SJCRH30 (cell line): ENCODE measurements at regions not wholly inside any gene's neighbourhood (a gene's known extent, or its start where the extent isn't known, plus 50 kb on each side); places are given as distances from the start of the nearest gene placed in this dataset.

Experiments used
- DNase-seq, 2 experiments: peaks; one replicate each; pipeline ENCODE4 v3.0.0-alpha.2; 2015 to 2020
- H3K27ac ChIP-seq: fragments of 250-450 bp; sonication (Bioruptor Pico); 2 replicates; pipeline ENCODE4 v1.5.1; 2020; ENCODE audit warnings: mild to moderate bottlenecking, moderate library complexity
- H3K27me3 ChIP-seq: fragments of 250-450 bp; sonication (Bioruptor Pico); 2 replicates; pipeline ENCODE4 v1.5.1; 2020; ENCODE audit warnings: mild to moderate bottlenecking, moderate library complexity
- H3K36me3 ChIP-seq: fragments of 250-450 bp; sonication (Bioruptor Pico); 2 replicates; pipeline ENCODE4 v1.5.1; 2020; ENCODE audit warnings: mild to moderate bottlenecking, moderate library complexity
- H3K4me1 ChIP-seq: fragments of 250-450 bp; sonication (Bioruptor Pico); 2 replicates; pipeline ENCODE4 v1.5.1; 2020; ENCODE audit warnings: mild to moderate bottlenecking, moderate library complexity
- H3K4me3 ChIP-seq: fragments of 250-450 bp; sonication (Bioruptor Pico); 2 replicates; pipeline ENCODE4 v1.5.1; 2020; ENCODE audit warnings: mild to moderate bottlenecking, moderate library complexity
- H3K9me3 ChIP-seq: fragments of 250-450 bp; sonication (Bioruptor Pico); replicated peaks from 2 replicates; pipeline ENCODE4 v1.5.1; 2020; ENCODE audit warnings: mild to moderate bottlenecking, moderate library complexity

DNA sequence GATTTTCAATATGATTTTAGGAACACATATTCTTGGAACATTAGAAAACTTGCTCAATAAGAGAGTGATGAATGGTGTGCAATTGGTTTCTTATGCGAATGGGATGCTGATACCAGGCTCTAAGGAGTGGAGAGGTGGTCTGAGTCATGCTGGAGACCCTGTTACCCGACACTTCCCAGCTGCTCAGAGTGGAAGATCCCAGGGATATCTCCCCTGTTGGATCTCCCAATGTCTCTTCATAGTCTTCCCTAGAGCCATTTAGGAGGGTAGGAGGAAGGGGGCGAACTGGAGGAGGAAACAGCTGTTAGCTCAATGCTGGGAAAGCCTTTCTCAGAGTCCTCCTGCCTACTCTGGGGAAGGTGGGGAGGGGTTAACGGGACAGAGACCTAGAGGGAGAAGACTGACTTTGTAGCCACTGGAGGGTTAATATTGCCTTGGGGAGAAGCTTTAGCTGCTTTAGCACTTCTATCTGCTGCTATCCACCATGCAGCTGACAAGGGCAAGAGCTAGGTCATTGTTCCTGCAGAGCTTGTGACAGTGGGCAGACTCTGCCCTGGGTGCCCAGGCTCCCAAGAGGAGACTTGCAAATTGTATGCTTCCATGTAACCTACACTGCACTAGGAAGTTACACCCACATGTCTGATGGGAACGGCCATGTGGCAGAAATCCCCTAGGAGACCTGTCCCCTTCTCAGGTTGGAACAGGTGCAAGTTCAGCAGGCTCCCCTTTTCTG lies 301.0 kb downstream of the GADD45G start:
- DNase-seq = peak; percentile 82 to 94
- H3K36me3 ChIP-seq = no peaks in the 10 kb centered on the region
- H3K27me3 ChIP-seq = no peaks in the 10 kb centered on the region
- H3K4me1 ChIP-seq = peaks cover 15% of the 10 kb centered on the region
- no peak overlapping the region for H3K4me3 ChIP-seq
- H3K9me3 ChIP-seq = no peaks in the 10 kb centered on the region; the same call in 1 of the 2 replicates
- H3K27ac ChIP-seq = peak overlapping the region; percentile 12

DNA sequence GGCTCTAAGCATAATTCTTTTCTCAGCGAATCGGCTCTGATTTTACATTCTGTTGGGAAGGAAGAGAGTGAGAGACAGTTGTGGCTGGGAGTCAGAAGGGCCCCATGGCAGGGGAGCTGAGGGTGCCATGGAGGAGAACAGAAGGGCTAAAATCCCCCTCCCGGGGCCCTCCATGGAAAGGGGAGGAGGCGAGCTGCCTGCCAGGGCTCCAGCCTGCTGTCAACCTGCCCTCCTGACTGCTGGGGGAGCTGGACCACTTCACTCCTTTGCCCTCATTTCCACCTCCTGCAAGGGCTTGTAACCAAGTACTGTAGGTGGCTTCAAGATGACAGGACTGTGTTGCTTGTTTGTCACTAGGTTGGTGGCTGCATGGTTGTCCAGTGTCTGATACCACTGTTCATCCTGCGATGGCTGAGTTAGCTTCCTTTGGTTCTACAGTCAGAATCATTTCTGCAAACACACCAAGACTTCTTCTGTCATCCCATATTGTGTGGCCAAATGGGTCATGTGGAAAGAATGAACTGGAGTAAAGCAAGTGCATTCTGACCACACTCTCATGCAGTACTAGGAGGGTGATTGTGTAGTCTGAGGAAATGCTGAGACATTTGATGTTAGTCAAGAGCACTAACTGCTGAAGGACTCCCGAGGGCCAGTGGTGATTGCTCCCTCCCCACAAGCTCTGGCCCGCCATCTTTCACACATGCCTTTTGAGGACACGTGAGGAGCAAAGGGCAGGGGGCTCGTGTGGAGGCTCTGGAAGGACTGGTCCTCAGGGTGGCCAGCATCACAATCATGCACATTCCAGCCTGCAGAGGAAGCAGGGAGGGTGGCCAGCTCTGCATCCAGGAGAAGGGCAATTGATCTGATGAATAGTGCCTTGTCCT lies 307.2 kb downstream of the GADD45G start:
- no peak overlapping the region for H3K4me3 ChIP-seq
- no peak for DNase-seq
- no peaks in the 10 kb centered on the region; the same call in 1 of the 2 replicates for H3K9me3 ChIP-seq
- H3K36me3 ChIP-seq = no peaks in the 10 kb centered on the region
- peaks cover 12% of the 10 kb centered on the region for H3K4me1 ChIP-seq
- no peaks in the 10 kb centered on the region for H3K27me3 ChIP-seq
- no peak overlapping the region for H3K27ac ChIP-seq

DNA sequence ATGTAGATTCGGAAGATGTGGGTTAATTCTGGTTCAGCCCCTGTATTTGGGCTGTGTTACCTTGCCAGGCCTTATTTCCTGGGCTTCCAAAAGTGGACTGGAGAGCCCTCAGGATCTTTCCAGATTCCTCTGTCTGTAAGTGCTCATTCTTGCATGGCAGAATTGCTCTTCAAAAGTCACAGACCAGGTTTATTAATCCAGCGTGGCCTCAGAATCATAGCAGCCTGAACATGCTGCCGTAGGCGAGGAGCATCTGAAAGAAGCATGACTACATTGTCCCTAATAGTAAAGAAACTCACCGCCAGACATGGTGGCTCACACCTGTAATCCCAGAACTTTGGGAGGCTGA lies 307.8 kb downstream of the GADD45G start:
- Histone ChIP-seq H3K4me1 (peaks cover 18% of the 10 kb centered on the region), H3K9me3 (no peaks in the 10 kb centered on the region; the same call in 1 of the 2 replicates), H3K27me3 (no peaks in the 10 kb centered on the region), H3K27ac (no peak overlapping the region), H3K4me3 (no peak overlapping the region), H3K36me3 (no peaks in the 10 kb centered on the region)
- DNase-seq = no peak

DNA sequence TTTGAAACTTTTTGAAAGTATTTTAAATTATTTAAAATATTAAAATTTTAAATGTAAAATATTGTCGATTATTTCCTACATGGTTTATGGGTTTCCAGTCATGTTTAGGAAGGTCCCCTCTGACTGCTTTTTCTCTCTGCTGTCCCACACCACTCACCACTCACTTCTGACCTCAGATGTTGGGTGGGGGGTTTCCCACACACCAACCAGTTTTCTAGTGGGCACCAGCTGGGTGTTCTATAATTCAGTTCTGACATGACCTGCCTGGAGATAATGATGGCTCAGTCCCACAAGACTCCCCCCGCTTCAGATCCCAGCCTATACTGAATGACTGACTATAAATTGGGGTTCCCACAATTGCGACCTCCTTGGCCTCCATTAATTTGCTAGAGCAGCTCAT lies 310.4 kb downstream of the GADD45G start:
- Histone ChIP-seq H3K4me1 (peaks cover 18% of the 10 kb centered on the region), H3K36me3 (no peaks in the 10 kb centered on the region), H3K27me3 (no peaks in the 10 kb centered on the region), H3K9me3 (no peaks in the 10 kb centered on the region), H3K4me3 (no peak overlapping the region), H3K27ac (no peak overlapping the region)
- no peak for DNase-seq

DNA sequence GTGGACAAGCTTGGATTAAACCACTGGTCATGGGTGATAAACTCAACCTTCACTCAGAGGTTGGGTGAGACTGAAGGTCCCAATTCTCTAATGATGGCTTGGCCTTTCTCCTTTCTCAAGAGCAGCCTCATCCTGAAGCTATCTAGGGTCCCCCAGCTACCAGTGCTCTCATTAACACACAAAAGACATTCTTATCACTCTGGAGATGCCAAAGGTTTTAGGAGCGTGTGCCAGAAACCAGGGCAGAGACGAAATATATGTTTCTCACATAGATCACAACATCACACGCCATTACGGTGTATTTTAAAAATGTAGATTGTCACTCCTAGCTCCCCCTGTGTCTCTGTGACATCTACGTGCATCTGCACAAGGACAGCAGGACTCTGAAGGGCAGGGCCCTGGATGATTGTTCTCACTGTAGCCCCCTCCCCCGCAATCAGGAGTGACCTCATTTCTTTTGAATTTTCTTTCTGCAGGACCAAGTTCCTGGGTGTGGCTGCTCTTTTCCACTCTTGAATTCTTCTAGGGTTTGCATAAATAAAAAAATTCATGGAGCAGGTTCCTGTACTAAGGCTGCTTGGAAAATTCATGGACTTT lies 311.3 kb downstream of the GADD45G start:
- Histone ChIP-seq H3K4me1 (peaks cover 18% of the 10 kb centered on the region), H3K9me3 (no peaks in the 10 kb centered on the region), H3K36me3 (no peaks in the 10 kb centered on the region), H3K27ac (no peak overlapping the region), H3K27me3 (no peaks in the 10 kb centered on the region), H3K4me3 (no peak overlapping the region)
- DNase-seq = no peak

DNA sequence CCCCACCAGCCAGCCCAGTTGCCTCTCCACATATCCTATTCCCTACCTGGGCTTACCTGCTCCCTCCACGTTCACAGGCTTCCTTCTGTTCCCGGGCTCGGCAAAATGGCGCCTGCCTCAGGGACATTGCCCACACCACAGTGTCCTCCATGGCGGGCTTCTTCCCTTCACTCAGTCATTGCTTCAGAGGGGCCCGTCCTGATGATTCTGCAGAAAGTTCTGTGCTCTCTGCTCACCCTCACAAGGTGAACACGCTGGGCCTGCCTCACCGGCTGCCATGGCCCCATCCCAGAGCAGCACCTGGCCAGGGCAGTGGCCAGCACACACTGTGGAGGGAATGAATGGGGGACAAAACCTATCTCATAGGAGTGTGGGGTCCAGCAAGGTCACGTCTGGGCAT lies 313.0 kb downstream of the GADD45G start:
- DNase-seq = no peak
- H3K4me1 ChIP-seq = peaks cover 18% of the 10 kb centered on the region
- H3K9me3 ChIP-seq = no peaks in the 10 kb centered on the region
- no peak overlapping the region for H3K4me3 ChIP-seq
- H3K27me3 ChIP-seq = no peaks in the 10 kb centered on the region
- no peak overlapping the region for H3K27ac ChIP-seq
- no peaks in the 10 kb centered on the region for H3K36me3 ChIP-seq

DNA sequence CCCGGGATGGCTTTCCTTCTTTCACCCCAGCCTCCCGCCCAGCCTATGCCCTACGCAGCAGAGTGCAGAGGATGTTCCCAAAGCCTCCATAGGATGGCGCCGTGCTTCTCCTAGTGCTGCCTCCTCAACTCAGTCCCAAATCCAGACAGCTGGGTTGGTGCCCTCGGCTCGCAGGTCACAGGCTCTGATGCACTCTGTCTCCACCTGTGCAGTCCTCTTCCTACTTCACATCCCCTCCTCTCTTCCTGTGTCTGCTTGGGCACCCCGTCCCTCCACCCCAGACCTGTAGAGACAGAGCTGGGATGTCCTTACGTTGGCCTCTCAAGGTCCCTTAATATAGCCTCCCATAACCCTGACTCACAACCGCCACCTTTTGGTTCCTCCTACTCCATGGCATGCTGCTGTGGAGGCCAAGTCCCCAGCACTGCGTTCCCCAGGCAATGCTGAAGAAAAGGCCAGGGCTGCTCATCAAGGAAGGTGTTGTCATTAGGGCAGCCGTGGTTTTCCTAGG lies 314.4 kb downstream of the GADD45G start:
- Histone ChIP-seq H3K36me3 (no peaks in the 10 kb centered on the region), H3K9me3 (no peaks in the 10 kb centered on the region), H3K27ac (no peak overlapping the region), H3K4me3 (no peak overlapping the region), H3K4me1 (peaks cover 29% of the 10 kb centered on the region), H3K27me3 (no peaks in the 10 kb centered on the region)
- peak in 1 of 2 experiments; percentile 32 for DNase-seq

DNA sequence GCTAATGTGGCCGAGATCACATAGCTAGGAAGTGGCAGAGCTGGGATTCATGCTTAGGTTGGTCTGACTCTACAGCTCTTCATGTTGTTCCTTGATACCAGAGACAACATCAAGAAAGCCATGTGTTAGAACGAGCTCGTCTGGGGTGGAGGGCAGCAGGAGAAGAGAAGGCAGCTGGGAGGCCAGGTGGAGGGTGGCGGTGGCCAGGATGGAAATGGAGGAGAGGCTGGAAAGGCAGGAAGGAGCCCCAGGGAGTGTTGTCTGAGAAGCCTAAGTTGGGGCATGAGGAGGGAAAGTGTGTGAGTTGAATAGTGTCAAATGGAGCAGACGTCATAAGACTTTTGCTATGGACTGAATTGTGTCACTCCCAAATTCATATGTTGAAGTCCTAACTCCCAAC lies 315.3 kb downstream of the GADD45G start:
- no peak overlapping the region for H3K4me3 ChIP-seq
- H3K27me3 ChIP-seq = no peaks in the 10 kb centered on the region
- no peak for DNase-seq
- peaks cover 32% of the 10 kb centered on the region for H3K4me1 ChIP-seq
- H3K27ac ChIP-seq = no peak overlapping the region
- H3K9me3 ChIP-seq = no peaks in the 10 kb centered on the region
- no peaks in the 10 kb centered on the region for H3K36me3 ChIP-seq

DNA sequence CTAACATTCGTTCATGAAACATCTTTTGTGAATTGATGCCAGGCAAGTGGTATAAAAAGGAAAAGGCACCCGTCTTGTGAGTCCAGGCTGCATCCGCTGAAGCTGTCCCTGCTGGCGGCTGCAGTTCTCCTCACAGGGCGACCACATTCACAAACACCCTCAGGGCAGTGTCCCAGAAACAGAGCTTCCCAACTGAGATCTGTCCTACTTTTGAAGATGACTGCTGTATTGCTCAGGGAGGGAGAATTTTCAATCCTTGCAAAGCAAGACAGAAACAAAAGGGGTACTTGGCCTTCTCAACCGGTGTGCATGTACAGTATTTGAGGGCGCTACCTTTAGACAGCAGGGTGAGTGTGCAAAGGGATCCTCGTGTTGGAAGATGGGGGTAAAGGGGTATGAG lies 316.1 kb downstream of the GADD45G start:
- Histone ChIP-seq H3K27ac (no peak overlapping the region), H3K4me3 (no peak overlapping the region), H3K36me3 (no peaks in the 10 kb centered on the region), H3K27me3 (no peaks in the 10 kb centered on the region), H3K9me3 (no peaks in the 10 kb centered on the region), H3K4me1 (peaks cover 30% of the 10 kb centered on the region)
- DNase-seq = no peak

DNA sequence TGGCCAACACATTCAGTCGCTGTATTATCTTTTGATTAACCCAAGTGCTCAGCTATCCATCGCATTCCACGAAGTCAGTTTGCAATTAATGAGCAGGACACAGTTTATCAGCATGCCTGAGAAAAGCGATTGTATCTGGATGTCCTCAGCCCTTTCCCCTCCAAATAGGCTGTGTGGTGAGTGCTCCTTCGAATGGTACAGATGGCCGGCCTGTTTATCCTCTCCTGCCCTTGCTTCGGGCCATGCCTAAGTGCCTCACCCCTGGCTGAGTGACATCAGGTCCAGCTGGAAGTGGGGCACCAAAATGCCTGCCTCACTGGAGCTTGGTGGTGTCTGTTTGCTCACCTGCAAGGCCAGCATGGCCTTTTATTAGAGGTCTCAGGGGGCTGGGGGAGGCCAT lies 317.3 kb downstream of the GADD45G start:
- Histone ChIP-seq H3K36me3 (no peaks in the 10 kb centered on the region), H3K4me1 (peaks cover 18% of the 10 kb centered on the region), H3K27me3 (no peaks in the 10 kb centered on the region), H3K27ac (no peak overlapping the region), H3K4me3 (no peak overlapping the region), H3K9me3 (no peaks in the 10 kb centered on the region)
- no peak for DNase-seq

DNA sequence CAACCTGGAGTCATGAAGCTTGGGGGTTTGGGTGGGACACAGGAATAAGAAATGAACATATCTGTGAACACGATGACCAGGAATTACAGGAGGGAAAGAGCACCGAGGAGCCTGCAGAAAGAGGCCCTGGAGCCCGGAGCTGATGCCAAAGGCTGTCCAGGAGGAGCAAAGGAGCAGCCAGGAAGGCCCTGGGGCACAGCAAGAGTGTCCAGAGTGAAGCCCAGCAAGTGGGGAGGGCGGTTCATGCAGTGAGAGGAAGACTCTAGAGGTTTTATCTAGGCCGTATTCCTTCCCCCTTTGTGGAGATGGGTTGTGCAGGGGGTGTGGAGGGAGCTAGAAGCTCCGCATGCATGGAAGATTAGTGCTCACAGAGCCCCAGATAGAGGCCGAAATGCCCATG lies 318.4 kb downstream of the GADD45G start:
- DNase-seq = no peak

DNA sequence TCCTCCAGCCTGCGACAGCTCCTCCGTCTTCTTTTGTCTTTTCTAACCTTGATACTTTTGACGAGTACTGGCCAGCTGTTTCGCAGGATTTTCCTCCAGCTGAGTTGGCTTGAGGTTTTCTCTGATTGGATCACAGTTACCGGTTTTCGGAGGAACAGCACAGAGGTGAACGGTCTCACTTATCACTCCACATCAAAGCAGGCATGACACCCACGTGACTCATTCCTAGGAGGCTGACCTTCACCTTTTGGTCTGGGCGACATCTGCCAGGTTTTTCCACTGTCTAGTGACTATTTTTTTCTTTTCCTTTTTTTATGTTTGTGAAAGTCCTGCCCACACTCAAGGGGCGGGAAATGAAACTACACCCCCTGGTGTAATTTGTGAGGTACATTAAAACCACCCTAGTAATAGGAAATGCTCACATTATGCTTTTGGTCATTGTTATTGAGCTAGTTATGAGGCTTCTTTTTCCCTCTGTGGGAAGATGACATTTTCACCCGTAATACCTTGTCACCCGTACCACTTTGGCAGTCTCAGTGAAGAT lies 319.2 kb downstream of the GADD45G start:
- peak; percentile 54 to 80 for DNase-seq
- Histone ChIP-seq H3K4me3 (0 out of 2 replicates have a peak overlapping the region, but pooled peaks have one; percentile 9), H3K27ac (peak overlapping the region; percentile 14), H3K27me3 (no peaks in the 10 kb centered on the region), H3K4me1 (peaks cover 19% of the 10 kb centered on the region), H3K36me3 (no peaks in the 10 kb centered on the region), H3K9me3 (no peaks in the 10 kb centered on the region)

More for the DNA sequence above, 318.4 kb downstream of the GADD45G start:
- Histone ChIP-seq H3K4me3 (no peak overlapping the region), H3K27ac (no peak overlapping the region; the same call in 1 of the 2 replicates), H3K27me3 (no peaks in the 10 kb centered on the region), H3K9me3 (no peaks in the 10 kb centered on the region), H3K4me1 (peaks cover 14% of the 10 kb centered on the region), H3K36me3 (no peaks in the 10 kb centered on the region)

DNA sequence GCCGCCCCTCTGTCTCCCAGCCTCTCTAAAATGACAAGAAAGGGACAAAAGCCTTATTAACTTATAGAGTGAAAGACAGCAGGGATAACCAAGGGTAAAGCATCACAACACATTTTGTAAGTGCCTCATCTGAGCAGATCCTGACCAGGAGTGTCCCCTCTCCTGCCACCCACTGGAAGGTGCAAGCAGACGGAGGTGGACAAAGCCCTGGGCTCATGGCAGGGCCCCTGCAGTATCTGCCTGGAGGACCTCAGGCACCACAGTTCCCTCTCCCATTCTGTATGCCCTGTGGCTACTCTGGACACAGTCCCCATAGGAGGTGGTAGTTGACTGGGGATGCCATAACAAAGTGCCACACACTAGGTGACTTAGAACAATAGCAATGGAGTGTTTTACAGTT lies 319.8 kb downstream of the GADD45G start:
- no peak overlapping the region for H3K27ac ChIP-seq
- no peak for DNase-seq
- no peak overlapping the region for H3K4me3 ChIP-seq
- H3K4me1 ChIP-seq = peaks cover 25% of the 10 kb centered on the region
- no peaks in the 10 kb centered on the region for H3K27me3 ChIP-seq
- no peaks in the 10 kb centered on the region for H3K36me3 ChIP-seq
- no peaks in the 10 kb centered on the region for H3K9me3 ChIP-seq

DNA sequence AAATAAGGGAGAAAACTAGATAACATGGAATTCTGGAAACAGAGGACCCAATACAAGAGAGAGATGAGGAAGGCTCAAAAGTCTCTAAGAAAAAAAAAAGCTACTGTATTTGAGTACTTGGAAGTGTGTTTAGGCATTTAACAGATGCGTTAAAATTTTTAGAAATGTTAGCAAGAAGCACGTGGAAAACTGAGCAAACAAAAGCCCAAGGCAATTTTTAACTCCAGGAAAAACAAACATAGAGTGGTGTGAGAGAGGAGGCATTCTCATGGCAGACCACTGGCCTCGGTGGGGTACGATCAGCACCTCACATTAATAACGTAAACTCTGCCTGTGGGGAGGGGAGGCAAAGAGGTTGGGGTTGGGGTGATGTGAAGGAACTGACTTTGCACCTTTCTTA lies 321.4 kb downstream of the GADD45G start:
- no peak overlapping the region for H3K4me3 ChIP-seq
- no peak for DNase-seq
- H3K27ac ChIP-seq = no peak overlapping the region
- peaks cover 38% of the 10 kb centered on the region for H3K4me1 ChIP-seq
- no peaks in the 10 kb centered on the region for H3K36me3 ChIP-seq
- no peaks in the 10 kb centered on the region for H3K27me3 ChIP-seq
- H3K9me3 ChIP-seq = no peaks in the 10 kb centered on the region
